CD4-positive, alpha-beta T cell treated with Interferon gamma for 1 hour (primary cell): ENCODE measurements at regions not wholly inside any gene's neighbourhood (a gene's known extent, or its start where the extent isn't known, plus 50 kb on each side); places are given as distances from the start of the nearest gene placed in this dataset.

Source experiments
- DNase-seq: peaks from one replicate; pipeline ENCODE4 v3.0.0-alpha.2; 2020

DNA sequence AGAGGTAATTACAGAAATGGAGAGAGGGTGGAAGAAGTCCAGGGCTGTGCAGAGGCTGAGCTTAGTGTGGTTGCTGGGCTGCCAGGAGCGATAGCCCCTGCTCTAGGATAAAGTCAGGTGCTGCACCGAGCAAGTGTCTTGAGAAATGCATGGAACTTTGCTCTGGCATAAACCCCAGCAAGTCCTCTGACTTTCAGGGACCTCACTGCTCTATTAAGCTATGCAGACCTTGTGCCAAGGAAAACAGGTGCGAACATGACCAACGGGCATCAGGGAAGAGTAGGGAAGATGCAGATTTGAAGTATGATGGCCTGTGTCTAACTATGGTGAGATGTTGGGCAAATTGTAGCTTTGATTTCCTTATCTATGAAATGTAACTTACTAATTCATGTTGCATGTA, 416.8 kb downstream of the NR2F2 start:
- no peak for DNase-seq

GRCh38 chr15:96750361-96750760, 419.9 kb downstream of the NR2F2 start:
- no peak for DNase-seq

DNA sequence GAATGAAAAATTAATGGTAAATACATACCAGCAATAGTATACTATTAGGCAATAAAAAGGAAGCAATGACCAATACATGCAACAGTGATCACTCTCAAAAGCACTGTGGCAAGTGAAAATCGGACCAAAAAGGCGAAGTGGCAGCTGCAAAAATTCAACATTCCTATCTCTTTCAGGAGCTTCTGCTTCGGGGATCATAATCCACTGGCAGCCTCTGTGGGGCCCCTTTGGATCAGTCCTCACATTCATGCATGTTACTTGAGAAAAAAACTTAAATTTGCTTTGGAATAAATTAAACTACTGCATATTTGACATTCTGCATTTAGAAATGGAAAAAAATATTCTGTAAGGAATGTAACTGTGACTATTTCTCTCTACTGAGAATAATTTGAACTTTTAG, 425.6 kb downstream of the NR2F2 start:
- DNase-seq = no peak

GRCh38 chr15:96756656-96757055, 426.2 kb downstream of the NR2F2 start:
- no peak for DNase-seq

GRCh38 chr15:96762566-96762965, 432.1 kb downstream of the NR2F2 start:
- no peak for DNase-seq

DNA sequence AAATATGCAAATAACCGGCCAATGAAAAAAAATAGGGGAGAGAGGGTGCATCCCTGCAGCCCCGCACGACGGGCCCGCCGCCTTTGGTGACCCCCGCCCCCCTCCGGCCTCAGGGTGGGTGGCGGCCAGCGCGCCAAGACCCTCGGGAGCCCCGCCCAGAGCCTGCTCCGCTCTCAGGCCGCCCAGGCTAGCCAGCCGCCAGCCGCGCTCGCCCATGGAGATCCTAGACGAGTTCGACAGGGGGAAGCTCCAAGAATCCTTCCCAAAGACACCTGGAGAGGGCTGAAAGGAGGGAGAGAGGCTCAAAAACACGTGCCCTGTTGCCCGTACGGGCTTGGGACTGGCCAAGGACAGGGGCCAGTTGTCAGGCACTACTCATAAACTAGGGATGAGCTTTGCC, 434.0 kb downstream of the NR2F2 start:
- DNase-seq = no peak

DNA sequence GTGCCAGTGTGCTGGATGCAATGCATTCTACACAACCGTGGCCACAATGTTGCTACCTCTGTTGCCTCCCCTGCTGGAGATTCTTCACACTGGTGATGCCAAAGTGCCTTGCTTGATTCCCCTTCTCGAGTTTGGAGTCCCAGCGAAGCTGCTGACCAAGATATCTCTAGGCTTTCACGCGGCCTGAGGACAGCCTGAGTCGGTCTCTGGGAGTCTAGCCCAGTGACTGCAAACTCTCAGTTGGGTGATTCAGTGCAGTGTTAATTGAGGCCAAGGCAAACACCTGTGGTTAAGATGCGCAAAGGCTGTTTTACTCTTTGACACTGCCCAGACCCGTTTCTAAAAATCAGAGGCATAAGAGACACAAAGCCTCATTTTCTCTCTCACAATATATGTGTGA, 434.4 kb downstream of the NR2F2 start:
- DNase-seq = no peak

DNA sequence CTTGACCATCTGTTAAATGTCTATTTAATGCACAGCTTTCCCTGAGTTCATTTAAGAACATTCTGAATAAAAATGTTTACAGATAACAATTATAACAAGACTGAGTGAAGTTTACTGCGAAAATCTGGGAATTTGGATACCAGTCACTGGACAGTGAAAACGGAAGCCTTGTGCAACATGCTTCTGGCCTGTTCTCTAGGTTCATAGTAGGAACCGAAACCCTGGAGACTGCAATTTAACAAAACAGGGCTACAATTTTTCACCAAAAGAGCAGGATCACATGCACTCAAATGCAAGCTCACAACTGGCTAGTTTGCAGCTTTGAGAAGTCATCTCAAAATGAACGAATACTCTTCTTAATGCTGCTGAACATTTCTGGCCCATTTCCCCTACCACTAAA, 435.9 kb downstream of the NR2F2 start:
- no peak for DNase-seq

DNA sequence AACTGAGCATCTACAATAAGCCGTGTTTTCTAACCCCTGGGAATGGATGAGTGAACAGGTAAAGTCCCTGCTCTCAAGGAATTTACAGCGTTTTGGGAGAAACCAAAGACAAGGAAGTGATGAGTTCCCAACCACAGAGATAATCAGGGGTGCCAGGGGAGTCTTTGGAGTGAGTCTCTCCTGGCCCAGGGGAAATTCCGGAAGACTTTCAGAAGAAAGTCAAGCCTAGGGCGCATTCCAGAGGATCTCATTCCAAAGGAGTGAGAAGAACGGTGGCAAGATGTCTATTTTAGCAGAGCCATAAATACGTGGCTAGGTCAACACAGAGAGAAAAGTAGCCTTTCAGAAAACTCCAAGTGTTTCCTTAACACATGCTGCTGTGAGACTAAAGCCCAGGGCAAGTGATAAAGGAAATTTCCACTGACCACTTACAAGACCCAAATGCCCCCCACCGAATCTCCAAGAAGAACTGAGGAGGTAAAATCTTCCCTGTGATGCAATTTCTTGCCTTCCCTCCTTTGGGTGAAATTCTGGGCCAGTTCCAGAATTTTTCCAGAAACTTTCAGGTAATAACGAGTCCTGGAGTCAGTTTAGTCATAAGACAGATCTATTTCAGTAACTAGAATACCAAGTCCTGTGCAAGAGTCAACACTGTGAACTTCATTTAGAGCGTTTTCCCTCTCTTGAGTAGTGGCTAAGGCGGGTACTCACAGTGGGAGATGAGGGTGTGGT, 437.4 kb downstream of the NR2F2 start:
- no peak for DNase-seq

DNA sequence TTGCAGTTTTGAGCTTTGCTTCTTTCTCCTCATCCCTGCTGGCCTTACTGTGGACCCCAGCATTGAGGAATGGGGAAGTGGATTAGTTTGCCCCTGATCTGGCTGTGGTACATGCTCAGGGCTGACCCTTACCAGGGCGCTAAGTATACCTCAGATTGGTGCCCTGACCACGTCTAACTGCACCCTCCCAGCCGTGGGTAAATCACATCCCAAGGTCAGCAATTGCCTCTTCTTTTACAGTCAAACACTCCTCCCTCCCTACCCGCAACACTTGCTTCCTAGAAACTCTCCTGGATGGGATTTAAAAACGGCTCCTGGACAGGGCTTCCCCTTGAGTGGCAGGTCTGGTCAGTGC, 437.9 kb downstream of the NR2F2 start:
- no peak for DNase-seq

DNA sequence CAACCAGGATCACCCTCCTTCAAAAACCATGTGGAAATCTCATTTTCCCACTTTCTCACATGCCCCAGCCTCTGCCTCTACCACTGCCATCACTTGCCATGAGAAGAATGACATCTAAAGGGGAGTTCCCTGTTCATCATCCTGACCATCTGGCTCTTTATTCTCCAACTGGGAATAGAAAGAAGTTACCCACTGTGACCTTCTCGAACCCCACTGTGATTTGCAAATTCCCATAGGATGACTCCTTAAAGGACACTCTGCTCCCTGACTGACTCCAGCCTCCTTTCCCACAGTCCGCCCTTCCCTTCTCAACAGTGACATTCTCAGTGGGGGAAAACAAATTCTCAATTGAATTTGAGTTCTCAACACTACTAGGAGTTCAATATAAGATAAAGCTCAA, 440.5 kb downstream of the NR2F2 start:
- DNase-seq = no peak

GRCh38 chr15:96774216-96774615, 443.7 kb downstream of the NR2F2 start:
- no peak for DNase-seq

GRCh38 chr15:96783746-96784145, 453.2 kb downstream of the NR2F2 start:
- no peak for DNase-seq

GRCh38 chr15:96790004-96790403, 459.5 kb downstream of the NR2F2 start:
- DNase-seq = no peak

GRCh38 chr15:96792216-96792615, 461.7 kb downstream of the NR2F2 start:
- DNase-seq = no peak

DNA sequence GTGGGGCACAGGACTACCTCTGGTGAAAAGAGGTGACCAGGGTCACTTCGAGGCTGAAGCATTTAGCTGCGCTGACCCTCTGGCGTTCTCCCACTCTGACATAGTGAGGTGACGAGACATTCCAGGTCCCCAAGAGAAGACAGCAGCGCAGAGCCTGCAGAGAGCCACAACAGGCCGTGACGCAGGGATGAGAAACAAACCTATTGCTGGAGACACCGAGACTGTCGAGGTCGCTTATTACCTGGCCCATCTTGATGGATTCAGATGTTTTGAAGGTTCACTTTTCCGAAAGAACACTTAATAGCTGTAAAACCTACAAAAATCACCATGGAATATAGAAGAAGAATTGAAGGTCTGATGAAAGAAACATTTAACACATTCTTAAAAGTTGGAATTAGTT, 466.3 kb downstream of the NR2F2 start:
- no peak for DNase-seq

- DNase-seq = no peak
Observed at GRCh38 chr15:96801576-96802150, 471.2 kb downstream of the NR2F2 start.

GRCh38 chr15:96802611-96803255, 472.2 kb downstream of the NR2F2 start:
- DNase-seq = no peak

GRCh38 chr15:96804754-96805153, 474.3 kb downstream of the NR2F2 start:
- DNase-seq = no peak

DNA sequence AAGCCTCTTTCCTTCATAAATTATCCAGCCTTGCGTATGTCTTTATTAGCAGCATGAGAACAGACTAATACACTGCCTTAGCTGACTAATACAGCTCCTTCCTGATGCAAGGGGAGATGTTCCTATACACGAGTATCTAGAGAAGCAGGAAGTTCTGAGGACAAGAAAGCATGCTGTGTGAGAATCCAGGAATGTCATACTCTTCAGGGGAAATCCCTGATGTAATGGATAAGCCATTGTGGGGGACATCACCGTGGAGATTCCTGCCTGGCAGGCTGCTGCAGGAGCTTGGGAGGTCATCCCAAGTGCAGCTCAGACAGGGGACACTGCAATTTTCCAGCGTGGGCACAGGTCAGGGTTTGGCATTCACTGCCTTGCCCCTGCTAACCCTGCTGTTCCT, 476.9 kb downstream of the NR2F2 start:
- DNase-seq = no peak

GRCh38 chr15:96817900-96818299, 487.4 kb downstream of the NR2F2 start:
- no peak for DNase-seq

DNA sequence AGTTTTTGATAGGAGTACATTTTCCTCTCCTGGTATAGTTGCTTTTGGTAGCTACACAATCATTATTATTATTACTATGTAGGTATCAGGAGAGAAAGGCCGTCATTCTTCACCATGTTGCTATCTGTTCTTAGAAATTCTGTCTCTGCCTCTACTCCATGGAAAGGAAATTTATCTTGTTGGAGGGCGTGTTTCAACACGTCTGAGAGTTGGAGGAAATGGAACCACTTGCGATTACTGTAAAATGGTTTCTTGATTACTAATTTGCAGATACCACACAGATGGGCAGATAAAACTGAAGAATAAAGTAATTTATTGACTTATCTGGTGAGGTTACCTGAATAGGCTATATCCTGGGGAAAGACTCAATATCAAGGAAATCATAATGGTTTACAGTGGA, 488.4 kb downstream of the NR2F2 start:
- DNase-seq = no peak

GRCh38 chr15:96827981-96828380, 497.5 kb downstream of the NR2F2 start:
- DNase-seq = no peak

- no peak for DNase-seq
Observed at GRCh38 chr15:96837241-96837970, 506.9 kb downstream of the NR2F2 start.
